ENCODE measurements at regions not wholly inside any gene's neighbourhood (a gene's known extent, or its start where the extent isn't known, plus 50 kb on each side); places are given as distances from the start of the nearest gene placed in this dataset.

DNA sequence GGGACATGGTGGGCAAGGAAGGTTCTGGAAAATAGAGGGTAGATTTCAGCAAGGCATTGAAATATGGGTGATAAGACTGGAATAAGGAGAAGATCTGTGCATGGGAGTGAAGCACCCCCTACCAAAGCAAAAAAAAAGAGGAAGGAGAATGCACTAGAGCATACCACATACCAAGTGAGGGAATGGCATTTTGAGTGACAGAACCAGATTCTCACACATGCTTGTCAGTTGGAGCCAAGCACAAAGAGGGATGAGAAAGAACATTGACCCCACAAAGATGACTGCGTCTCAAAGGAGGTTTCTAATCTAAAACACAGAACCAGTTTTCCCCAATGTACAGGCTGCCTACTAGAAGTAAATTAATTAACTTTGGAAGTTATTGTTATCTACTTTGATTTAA lies 140.3 kb upstream of the SMAD1 start:
- Mint-ChIP-seq H3K36me3 (ENCODE audit: unreplicated experiment) (no peaks in the 10 kb centered on the region), H3K4me1 (ENCODE audit: low read depth, unreplicated experiment) (peaks cover 7% of the 10 kb centered on the region)
- TF ChIP-seq, protein P1, sequence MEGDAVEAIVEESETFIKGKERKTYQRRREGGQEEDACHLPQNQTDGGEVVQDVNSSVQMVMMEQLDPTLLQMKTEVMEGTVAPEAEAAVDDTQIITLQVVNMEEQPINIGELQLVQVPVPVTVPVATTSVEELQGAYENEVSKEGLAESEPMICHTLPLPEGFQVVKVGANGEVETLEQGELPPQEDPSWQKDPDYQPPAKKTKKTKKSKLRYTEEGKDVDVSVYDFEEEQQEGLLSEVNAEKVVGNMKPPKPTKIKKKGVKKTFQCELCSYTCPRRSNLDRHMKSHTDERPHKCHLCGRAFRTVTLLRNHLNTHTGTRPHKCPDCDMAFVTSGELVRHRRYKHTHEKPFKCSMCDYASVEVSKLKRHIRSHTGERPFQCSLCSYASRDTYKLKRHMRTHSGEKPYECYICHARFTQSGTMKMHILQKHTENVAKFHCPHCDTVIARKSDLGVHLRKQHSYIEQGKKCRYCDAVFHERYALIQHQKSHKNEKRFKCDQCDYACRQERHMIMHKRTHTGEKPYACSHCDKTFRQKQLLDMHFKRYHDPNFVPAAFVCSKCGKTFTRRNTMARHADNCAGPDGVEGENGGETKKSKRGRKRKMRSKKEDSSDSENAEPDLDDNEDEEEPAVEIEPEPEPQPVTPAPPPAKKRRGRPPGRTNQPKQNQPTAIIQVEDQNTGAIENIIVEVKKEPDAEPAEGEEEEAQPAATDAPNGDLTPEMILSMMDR (IDR thresholded peaks at IDR 0.05; ENCODE audit: partially characterized antibody, unreplicated experiment) = no peak

DNA sequence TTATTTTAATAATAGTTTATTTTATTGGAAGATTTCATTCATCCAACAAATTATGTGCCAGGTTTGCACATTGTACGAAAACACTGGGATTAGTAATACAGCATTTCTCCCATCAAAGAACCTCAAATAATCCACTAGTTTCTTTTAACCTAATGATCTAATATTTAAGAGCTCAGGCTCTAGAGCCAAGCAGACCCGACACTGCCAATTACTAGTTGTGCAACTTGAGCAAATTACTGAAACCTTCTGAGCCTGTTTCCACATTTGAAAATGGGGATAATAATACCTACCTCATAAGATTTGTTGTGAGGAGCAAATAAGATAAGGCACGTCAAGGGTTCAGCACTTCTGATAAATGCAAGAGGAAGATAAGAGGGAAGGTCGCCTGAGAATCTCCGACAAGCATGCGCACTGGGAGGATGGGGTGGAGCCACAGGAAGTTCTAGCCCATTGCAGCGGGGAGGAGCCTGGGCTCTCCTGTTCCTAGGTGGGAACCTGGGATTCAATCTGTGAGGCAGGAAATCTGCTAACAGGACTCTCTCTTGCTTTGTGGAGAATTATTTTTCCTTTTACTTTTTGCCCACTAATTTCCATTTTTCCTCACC lies 141.5 kb upstream of the SMAD1 start:
- Mint-ChIP-seq H3K4me3 (ENCODE audit: unreplicated experiment) (no peak overlapping the region), H3K9me3 (ENCODE audit: unreplicated experiment) (no peaks in the 10 kb centered on the region), H3K4me1 (ENCODE audit: low read depth, unreplicated experiment) (peaks cover 7% of the 10 kb centered on the region), H3K36me3 (ENCODE audit: unreplicated experiment) (no peaks in the 10 kb centered on the region), H3K27me3 (ENCODE audit: unreplicated experiment) (peaks cover 2% of the 10 kb centered on the region), H3K27ac (ENCODE audit: unreplicated experiment) (no peak overlapping the region)
- TF ChIP-seq, protein P1 (IDR thresholded peaks at IDR 0.05; ENCODE audit: partially characterized antibody, unreplicated experiment) = no peak
- DNase-seq = no peak

More for the DNA sequence above, 140.3 kb upstream of the SMAD1 start:
- DNase-seq = no peak
- H3K27me3 Mint-ChIP-seq (ENCODE audit: unreplicated experiment) = peaks cover 2% of the 10 kb centered on the region
- H3K9me3 Mint-ChIP-seq (ENCODE audit: unreplicated experiment) = no peaks in the 10 kb centered on the region
- no peak overlapping the region for H3K27ac Mint-ChIP-seq (ENCODE audit: unreplicated experiment)
- no peak overlapping the region for H3K4me3 Mint-ChIP-seq (ENCODE audit: unreplicated experiment)

DNA sequence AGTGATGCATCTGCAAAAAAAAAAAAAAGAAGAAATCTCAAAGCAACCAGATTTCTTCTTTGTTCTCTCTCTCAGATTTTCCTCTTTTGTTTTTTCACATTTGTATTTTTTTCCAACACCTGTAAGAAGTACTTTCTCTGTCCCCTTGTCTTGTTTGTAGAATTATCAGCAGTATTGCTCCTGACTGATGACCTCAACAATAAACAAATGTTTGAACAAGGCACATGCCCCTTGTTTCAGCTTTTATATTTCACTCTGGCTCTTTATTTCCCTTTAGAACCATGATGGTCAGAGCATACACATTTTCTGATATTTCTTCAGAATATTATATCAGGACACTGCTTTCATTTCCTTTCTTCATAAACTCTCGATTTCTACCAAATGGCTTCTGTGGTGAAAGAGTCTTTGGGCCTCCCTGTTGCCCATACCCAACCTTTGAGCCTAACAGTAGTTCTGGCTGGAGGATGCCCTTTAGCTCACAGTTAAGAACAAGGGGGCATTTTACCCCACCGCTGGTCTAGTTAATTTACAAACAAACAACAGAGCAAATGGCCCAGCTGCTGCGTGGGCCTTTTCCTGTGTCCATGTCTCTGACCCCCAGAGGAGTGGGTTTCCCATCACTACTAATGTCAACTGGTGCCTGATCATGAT lies 142.5 kb upstream of the SMAD1 start:
- H3K27me3 Mint-ChIP-seq (ENCODE audit: unreplicated experiment) = no peaks in the 10 kb centered on the region
- H3K9me3 Mint-ChIP-seq (ENCODE audit: unreplicated experiment) = no peaks in the 10 kb centered on the region
- H3K4me1 Mint-ChIP-seq (ENCODE audit: low read depth, unreplicated experiment) = peaks cover 7% of the 10 kb centered on the region
- no peak for DNase-seq
- no peak overlapping the region for H3K27ac Mint-ChIP-seq (ENCODE audit: unreplicated experiment)
- TF ChIP-seq, protein P1 (IDR thresholded peaks at IDR 0.05; ENCODE audit: partially characterized antibody, unreplicated experiment) = no peak
- H3K36me3 Mint-ChIP-seq (ENCODE audit: unreplicated experiment) = no peaks in the 10 kb centered on the region
- H3K4me3 Mint-ChIP-seq (ENCODE audit: unreplicated experiment) = no peak overlapping the region

- TF ChIP-seq, protein P1 (IDR thresholded peaks at IDR 0.05; ENCODE audit: partially characterized antibody, unreplicated experiment) = no peak
- Mint-ChIP-seq H3K4me1 (ENCODE audit: low read depth, unreplicated experiment) (peaks cover 7% of the 10 kb centered on the region), H3K36me3 (ENCODE audit: unreplicated experiment) (no peaks in the 10 kb centered on the region), H3K27me3 (ENCODE audit: unreplicated experiment) (no peaks in the 10 kb centered on the region), H3K9me3 (ENCODE audit: unreplicated experiment) (no peaks in the 10 kb centered on the region), H3K27ac (ENCODE audit: unreplicated experiment) (no peak overlapping the region), H3K4me3 (ENCODE audit: unreplicated experiment) (no peak overlapping the region)
- no peak for DNase-seq
Measured at GRCh38 chr4:145338568-145338967, 143.1 kb upstream of the SMAD1 start.

GRCh38 chr4:145337391-145337790 lies 144.3 kb upstream of the SMAD1 start:
- Mint-ChIP-seq H3K4me3 (ENCODE audit: unreplicated experiment) (no peak overlapping the region), H3K9me3 (ENCODE audit: unreplicated experiment) (no peaks in the 10 kb centered on the region), H3K4me1 (ENCODE audit: low read depth, unreplicated experiment) (peaks cover 7% of the 10 kb centered on the region), H3K27ac (ENCODE audit: unreplicated experiment) (no peak overlapping the region), H3K27me3 (ENCODE audit: unreplicated experiment) (no peaks in the 10 kb centered on the region), H3K36me3 (ENCODE audit: unreplicated experiment) (no peaks in the 10 kb centered on the region)
- TF ChIP-seq, protein P1 (IDR thresholded peaks at IDR 0.05; ENCODE audit: partially characterized antibody, unreplicated experiment) = no peak
- no peak for DNase-seq
